Astrocyte of the cerebellum (primary cell): ENCODE measurements at regions not wholly inside any gene's neighbourhood (a gene's known extent, or its start where the extent isn't known, plus 50 kb on each side); places are given as distances from the start of the nearest gene placed in this dataset.

Source experiments
- DNase-seq: peaks from one replicate; pipeline ENCODE4 v3.0.0-alpha.2; 2011; ENCODE audit warnings: low read depth
- H3K4me3 ChIP-seq: 2 replicates; pipeline ENCODE4 v1.5.1; 2011; ENCODE audit warnings: mild to moderate bottlenecking, low read depth, low read length, moderate library complexity
- CTCF ChIP-seq: IDR thresholded peaks from 2 replicates; pipeline ENCODE4 v1.5.1; 2012; ENCODE audit warnings: low read length, low read depth, moderate library complexity, mild to moderate bottlenecking; ENCODE audit errors: missing control alignments
- in situ Hi-C: cut with HindIII; loops from 2 replicates; pipeline ENCODE4 v1.10.0; 2017; ENCODE audit warnings: low sequenced_read_pairs

- TF ChIP-seq CTCF, result no peak
- in situ Hi-C loops, result no loop called here
- H3K4me3 ChIP-seq, result no peak overlapping the region
- no peak for DNase-seq
Observed at GRCh38 chr21:15236111-15236510, 171.3 kb upstream of the NRIP1 start.

GRCh38 chr21:15240848-15241247 is 176.0 kb upstream of the NRIP1 start:
- no peak for DNase-seq
- no peak overlapping the region for H3K4me3 ChIP-seq
- no peak for TF ChIP-seq CTCF
- in situ Hi-C loops, result no loop called here

GRCh38 chr21:15241997-15242736 is 177.4 kb upstream of the NRIP1 start:
- in situ Hi-C loops, result no loop called here
- no peak for TF ChIP-seq CTCF

GRCh38 chr21:15242906-15243305 is 178.1 kb upstream of the NRIP1 start:
- DNase-seq, result no peak
- no peak for TF ChIP-seq CTCF
- in situ Hi-C loops, result no loop called here
- H3K4me3 ChIP-seq, result no peak overlapping the region

More at GRCh38 chr21:15241997-15242736, 177.4 kb upstream of the NRIP1 start:
- DNase-seq, result no peak
- H3K4me3 ChIP-seq, result no peak overlapping the region

- DNase-seq, result no peak
- in situ Hi-C loops, result no loop called here
- TF ChIP-seq CTCF, result no peak
- H3K4me3 ChIP-seq, result no peak overlapping the region
Observed at GRCh38 chr21:15243406-15243805, 178.6 kb upstream of the NRIP1 start.

- no peak for DNase-seq
- TF ChIP-seq CTCF, result no peak
- in situ Hi-C loops, result no loop called here
- H3K4me3 ChIP-seq, result no peak overlapping the region
Observed at GRCh38 chr21:15247613-15248012, 182.8 kb upstream of the NRIP1 start.
